H9 (cell line): ENCODE measurements at regions not wholly inside any gene's neighbourhood (a gene's known extent, or its start where the extent isn't known, plus 50 kb on each side); places are given as distances from the start of the nearest gene placed in this dataset.

Experiments used
- DNase-seq: peaks from one replicate; pipeline ENCODE4 v3.0.0-alpha.2; 2017
- H2AFZ ChIP-seq: one replicate; pipeline ENCODE4 v1.6.1; 2013; ENCODE audit warnings: mild to moderate bottlenecking, low read length, control low read depth, moderate library complexity
- H2AK5ac ChIP-seq: 2 replicates; pipeline ENCODE4 v1.6.1; 2013; ENCODE audit warnings: low read length, control low read depth, mixed read lengths; ENCODE audit not compliant: insufficient read length
- H2BK120ac ChIP-seq: one replicate; pipeline ENCODE4 v1.6.1; 2013; ENCODE audit warnings: low read depth, mild to moderate bottlenecking, low read length, control low read depth, inconsistent platforms; ENCODE audit not compliant: poor library complexity, severe bottlenecking
- H2BK12ac ChIP-seq: 2 replicates; pipeline ENCODE4 v1.6.1; 2013; ENCODE audit warnings: low read length, control low read depth, mixed read lengths, low read depth; ENCODE audit not compliant: insufficient read length
- H2BK15ac ChIP-seq: 2 replicates; pipeline ENCODE4 v1.6.1; 2013; ENCODE audit warnings: low read depth, low read length, control low read depth
- H2BK20ac ChIP-seq: one replicate; pipeline ENCODE4 v1.6.1; 2013; ENCODE audit warnings: low read depth, mild to moderate bottlenecking, low read length, control low read depth, inconsistent platforms; ENCODE audit not compliant: poor library complexity, severe bottlenecking
- H2BK5ac ChIP-seq: 2 replicates; pipeline ENCODE4 v1.6.1; 2013; ENCODE audit warnings: low read length, control low read depth, mixed read lengths; ENCODE audit not compliant: insufficient read length
- H3K14ac ChIP-seq: 2 replicates; pipeline ENCODE4 v1.6.1; 2013; ENCODE audit warnings: low read length, control low read depth; ENCODE audit not compliant: insufficient read depth
- H3K18ac ChIP-seq: 2 replicates; pipeline ENCODE4 v1.6.1; 2013; ENCODE audit warnings: low read depth, mild to moderate bottlenecking, mixed read lengths, low read length, control low read depth; ENCODE audit not compliant: insufficient read length
- H3K23ac ChIP-seq: 2 replicates; pipeline ENCODE4 v1.6.1; 2013; ENCODE audit warnings: low read length, control low read depth, mixed read lengths, low read depth; ENCODE audit not compliant: insufficient read length
- H3K23me2 ChIP-seq: 2 replicates; pipeline ENCODE4 v1.6.1; 2013; ENCODE audit warnings: low read depth, mild to moderate bottlenecking, mixed read lengths, low read length, control low read depth; ENCODE audit not compliant: insufficient read length, poor library complexity, severe bottlenecking
- H3K27ac ChIP-seq: 2 replicates; pipeline ENCODE4 v1.5.1; 2013; ENCODE audit warnings: low read length, control low read depth, mixed read lengths, low read depth; ENCODE audit not compliant: insufficient read length
- H3K27me3 ChIP-seq: 2 replicates; pipeline ENCODE4 v1.6.1; 2013; ENCODE audit warnings: low read length, control low read depth, inconsistent platforms; ENCODE audit not compliant: insufficient read depth
- H3K4ac ChIP-seq: 2 replicates; pipeline ENCODE4 v1.6.1; 2013; ENCODE audit warnings: low read depth, mild to moderate bottlenecking, control low read depth, inconsistent platforms, low read length, moderate library complexity
- H3K4me1 ChIP-seq: 2 replicates; pipeline ENCODE4 v1.6.1; 2013; ENCODE audit warnings: low read length, control low read depth, inconsistent platforms; ENCODE audit not compliant: insufficient read depth
- H3K4me2 ChIP-seq: 2 replicates; pipeline ENCODE4 v1.6.1; 2013; ENCODE audit warnings: low read length, control low read depth, mixed read lengths; ENCODE audit not compliant: insufficient read length, insufficient read depth
- H3K56ac ChIP-seq: 2 replicates; pipeline ENCODE4 v1.6.1; 2013; ENCODE audit warnings: low read depth, mild to moderate bottlenecking, mixed read lengths, low read length, control low read depth; ENCODE audit not compliant: insufficient read length
- H3K79me1 ChIP-seq: 2 replicates; pipeline ENCODE4 v1.6.1; 2013; ENCODE audit warnings: low read depth, mild to moderate bottlenecking, moderate library complexity, low read length, control low read depth, inconsistent platforms; ENCODE audit not compliant: insufficient read depth, poor library complexity, severe bottlenecking
- H3K79me2 ChIP-seq: 2 replicates; pipeline ENCODE4 v1.6.1; 2013; ENCODE audit warnings: low read length, control low read depth, inconsistent platforms; ENCODE audit not compliant: insufficient read depth
- H3K9ac ChIP-seq: 2 replicates; pipeline ENCODE4 v1.6.1; 2013; ENCODE audit warnings: low read length, control low read depth, mixed read lengths; ENCODE audit not compliant: insufficient read length; ENCODE audit errors: extremely low read depth
- H3K9me3 ChIP-seq: one replicate; pipeline ENCODE4 v1.6.1; 2013; ENCODE audit warnings: low read depth, low read length, inconsistent platforms; ENCODE audit not compliant: control insufficient read depth
- H3T11ph ChIP-seq: one replicate; pipeline ENCODE4 v1.6.1; 2013; ENCODE audit warnings: mild to moderate bottlenecking, low read length, control low read depth, inconsistent platforms
- H4K20me1 ChIP-seq: one replicate; pipeline ENCODE4 v1.6.1; 2013; ENCODE audit not compliant: control insufficient read depth, insufficient read length, insufficient read depth
- H4K5ac ChIP-seq: 2 replicates; pipeline ENCODE4 v1.6.1; 2013; ENCODE audit warnings: low read depth, mild to moderate bottlenecking, mixed read lengths, low read length, control low read depth; ENCODE audit not compliant: insufficient read length
- H4K8ac ChIP-seq: replicated peaks from 2 replicates; pipeline ENCODE4 v1.6.1; 2013; ENCODE audit warnings: low read length, control low read depth, mixed read lengths, low read depth; ENCODE audit not compliant: insufficient read length
- H4K91ac ChIP-seq: 2 replicates; pipeline ENCODE4 v1.6.1; 2013; ENCODE audit warnings: low read depth, mild to moderate bottlenecking, moderate library complexity, mixed read lengths, low read length, control low read depth; ENCODE audit not compliant: insufficient read length
- H3K27ac Mint-ChIP-seq, 3 experiments: 2 replicates in 2 of 3; 3 replicates in 1 of 3; pipeline ENCODE4 v1.8.0; 2020 to 2021; ENCODE audit warnings: mixed read lengths in 3 of 3, mild to moderate bottlenecking in 1 of 3, moderate library complexity in 1 of 3
- H3K27me3 Mint-ChIP-seq: 2 replicates; pipeline ENCODE4 v1.8.0; 2021; ENCODE audit warnings: low read depth, mild to moderate bottlenecking, moderate library complexity, mixed read lengths
- H3K36me3 Mint-ChIP-seq, 3 experiments: 2 replicates in 2 of 3; 3 replicates in 1 of 3; pipeline ENCODE4 v1.8.0; 2020 to 2021; ENCODE audit warnings: low read depth in 3 of 3, mixed read lengths in 3 of 3; ENCODE audit not compliant: insufficient read depth in 1 of 3
- H3K4me1 Mint-ChIP-seq, 2 experiments: 2 replicates each; pipeline ENCODE4 v1.8.0; 2020; ENCODE audit warnings: mixed read lengths in 2 of 2
- H3K4me3 Mint-ChIP-seq, 2 experiments: 2 replicates in 1 of 2; 3 replicates in 1 of 2; pipeline ENCODE4 v1.8.0; 2020 to 2021; ENCODE audit warnings: mild to moderate bottlenecking in 2 of 2, mixed read lengths in 2 of 2, moderate library complexity in 1 of 2
- H3K9me3 Mint-ChIP-seq, 2 experiments: 2 replicates in 1 of 2; 3 replicates in 1 of 2; pipeline ENCODE4 v1.8.0; 2020; ENCODE audit warnings: mild to moderate bottlenecking in 2 of 2, mixed read lengths in 2 of 2, moderate library complexity in 1 of 2
- CTCF ChIP-seq: fragments of 200-600 bp; sonication (generic); conservative IDR thresholded peaks from 3 replicates; pipeline ENCODE4 v1.8.0; 2021; ENCODE audit warnings: antibody characterized with exemption, mild to moderate bottlenecking
- WGBS: extraction: QIAGEN DNeasy Blood & Tissue Kit; methylation state at CpG from one replicate; pipeline ENCODE4 v1.1.7; 2013; ENCODE audit warnings: missing lambda C conversion rate, low lambda C conversion rate, mixed read lengths; ENCODE audit not compliant: insufficient read length; ENCODE audit errors: extremely low coverage; 5-methylcytosine and 5-hydroxymethylcytosine counted together

- Histone ChIP-seq H3K27me3 (no peaks in the 10 kb centered on the region), H3K23ac (no peak overlapping the region), H3K79me1 (no peaks in the 10 kb centered on the region), H4K5ac (no peak overlapping the region), H3K18ac (no peak overlapping the region), H2AFZ (no peak overlapping the region), H4K8ac (no peak overlapping the region), H3T11ph (no peak overlapping the region), H2BK5ac (no peak overlapping the region), H3K79me2 (no peaks in the 10 kb centered on the region), H2BK20ac (no peak overlapping the region), H3K23me2 (no peaks in the 10 kb centered on the region), H4K20me1 (no peaks in the 10 kb centered on the region), H3K4me2 (no peak overlapping the region), H2BK15ac (no peak overlapping the region), H3K4ac (no peak overlapping the region), H3K27ac (no peak overlapping the region), H3K9me3 (peaks cover 9% of the 10 kb centered on the region), H2BK120ac (no peak overlapping the region), H2BK12ac (no peak overlapping the region), H4K91ac (no peak overlapping the region), H3K4me1 (no peaks in the 10 kb centered on the region), H3K14ac (no peak overlapping the region), H3K56ac (no peak overlapping the region), H3K9ac (no peak overlapping the region), H2AK5ac (no peak overlapping the region)
- no CpG with 5 or more reads among the region's 3 CpGs for WGBS
- Mint-ChIP-seq H3K27ac (no peak overlapping the region), H3K4me3 (no peak overlapping the region), H3K36me3 (peaks cover 3 to 7% (median 3%) of the 10 kb centered on the region in 3 experiments; a peak in 4 of 7 replicates), H3K27me3 (no peaks in the 10 kb centered on the region; the same call in 1 of the 2 replicates), H3K9me3 (peaks cover 12 to 17% of the 10 kb centered on the region in 2 experiments), H3K4me1 (no peaks in the 10 kb centered on the region)
- DNase-seq = no peak
- no peak for TF ChIP-seq CTCF
Measured at GRCh38 chr2:106629981-106630380, 142.8 kb downstream of the CD8B2 start.
